IgD-negative memory B cell (primary cell): ENCODE measurements at regions not wholly inside any gene's neighbourhood (a gene's known extent, or its start where the extent isn't known, plus 50 kb on each side); places are given as distances from the start of the nearest gene placed in this dataset.
"Not testable (repeated sequence)": the region's sequence is repeated elsewhere in the genome, so short reads cannot be mapped to it uniquely, and the experiment has no call there.

Experiments
- H3K27ac Mint-ChIP-seq, 3 donors: one replicate each; pipeline ENCODE4 v1.8.0; 2020 to 2022; ENCODE audit warnings: mild to moderate bottlenecking in 3 of 3, mixed read lengths in 3 of 3, moderate library complexity in 1 of 3
- H3K27me3 Mint-ChIP-seq: one replicate; pipeline ENCODE4 v1.8.0; 2021; ENCODE audit warnings: mixed read lengths
- H3K36me3 Mint-ChIP-seq: one replicate; pipeline ENCODE4 v1.8.0; 2020; ENCODE audit warnings: mild to moderate bottlenecking, mixed read lengths
- H3K4me1 Mint-ChIP-seq, 3 donors: one replicate each; pipeline ENCODE4 v1.8.0; 2020 to 2022; ENCODE audit warnings: mixed read lengths in 3 of 3, mild to moderate bottlenecking in 1 of 3
- H3K4me3 Mint-ChIP-seq, 4 donors: one replicate each; pipeline ENCODE4 v1.8.0; 2020 to 2022; ENCODE audit warnings: mild to moderate bottlenecking in 4 of 4, mixed read lengths in 4 of 4, moderate library complexity in 3 of 4
- H3K9me3 Mint-ChIP-seq, 3 donors: one replicate each; pipeline ENCODE4 v1.8.0; 2020 to 2021; ENCODE audit warnings: mixed read lengths in 3 of 3, mild to moderate bottlenecking in 1 of 3

DNA sequence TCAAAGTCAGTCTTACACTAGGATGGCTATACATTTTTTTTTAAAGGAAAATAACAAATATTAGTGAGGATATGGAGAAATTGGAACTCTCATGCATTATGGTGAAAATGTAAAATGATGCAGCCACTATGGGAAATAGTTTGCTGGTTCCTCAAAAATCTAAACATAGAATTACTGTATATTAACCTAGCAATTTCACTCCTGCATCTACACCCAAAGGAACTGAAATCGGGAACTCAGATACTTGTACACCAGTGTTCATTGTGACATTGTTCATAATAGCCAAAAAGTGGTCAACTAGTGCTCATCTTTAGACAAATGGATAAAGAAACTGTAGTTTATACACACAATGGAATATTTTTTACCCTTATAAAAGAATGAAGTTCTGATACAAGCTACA, 110.7 kb downstream of the UTRN start:
- H3K4me1 Mint-ChIP-seq, result peaks cover 16 to 26% (median 19%) of the 10 kb centered on the region in 3 donors
- no peaks in the 10 kb centered on the region for H3K27me3 Mint-ChIP-seq
- H3K4me3 Mint-ChIP-seq, result no peak overlapping the region
- peaks cover 0 to 6% (median 6%) of the 10 kb centered on the region in 3 donors for H3K9me3 Mint-ChIP-seq
- H3K36me3 Mint-ChIP-seq, result peaks cover 20% of the 10 kb centered on the region
- no peak overlapping the region for H3K27ac Mint-ChIP-seq

GRCh38 chr6:144397141-144397540, 112.0 kb downstream of the UTRN start:
- Mint-ChIP-seq H3K36me3 (peaks cover 25% of the 10 kb centered on the region), H3K4me3 (no peak overlapping the region), H3K27ac (no peak overlapping the region), H3K4me1 (peaks cover 16 to 26% (median 19%) of the 10 kb centered on the region in 3 donors), H3K27me3 (no peaks in the 10 kb centered on the region), H3K9me3 (peaks cover 0 to 6% (median 6%) of the 10 kb centered on the region in 3 donors)

DNA sequence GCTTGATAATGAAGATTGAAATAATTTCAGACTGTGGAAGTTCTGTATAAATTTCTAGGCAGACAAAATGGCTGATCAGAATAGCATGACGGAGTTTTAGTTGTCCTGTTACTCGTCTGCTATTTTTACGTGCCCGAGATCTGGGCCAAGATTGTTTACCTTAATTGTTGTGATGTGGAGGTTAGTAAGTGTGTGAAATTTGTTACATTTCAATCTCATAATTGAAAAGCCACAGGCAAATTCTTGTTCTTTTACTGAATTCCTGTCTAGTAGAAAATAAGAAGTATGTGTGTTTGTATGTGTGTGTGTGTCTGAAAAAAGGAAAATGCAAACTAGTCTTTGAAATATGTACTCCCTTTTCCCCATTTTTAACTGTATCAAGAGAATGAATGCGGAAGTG, 115.2 kb downstream of the UTRN start:
- no peak overlapping the region for H3K27ac Mint-ChIP-seq
- peaks cover 21% of the 10 kb centered on the region for H3K36me3 Mint-ChIP-seq
- no peaks in the 10 kb centered on the region for H3K27me3 Mint-ChIP-seq
- H3K4me1 Mint-ChIP-seq, result peaks cover 8 to 34% (median 10%) of the 10 kb centered on the region in 3 donors
- H3K9me3 Mint-ChIP-seq, result peaks cover 0 to 6% (median 6%) of the 10 kb centered on the region in 3 donors
- no peak overlapping the region for H3K4me3 Mint-ChIP-seq

- H3K4me3 Mint-ChIP-seq, result no peak overlapping the region
- peaks cover 0 to 6% (median 4%) of the 10 kb centered on the region in 3 donors for H3K9me3 Mint-ChIP-seq
- H3K27me3 Mint-ChIP-seq, result no peaks in the 10 kb centered on the region
- peaks cover 7 to 35% (median 8%) of the 10 kb centered on the region in 3 donors for H3K4me1 Mint-ChIP-seq
- H3K27ac Mint-ChIP-seq, result peak overlapping the region in 1 of 3 donors; percentile 19
- H3K36me3 Mint-ChIP-seq, result peaks cover 19% of the 10 kb centered on the region
Observed at GRCh38 chr6:144401736-144402733, 116.9 kb downstream of the UTRN start.

- H3K4me1 Mint-ChIP-seq, result peaks cover 7 to 37% (median 8%) of the 10 kb centered on the region in 3 donors
Observed at GRCh38 chr6:144402750-144403149, 117.6 kb downstream of the UTRN start.

DNA sequence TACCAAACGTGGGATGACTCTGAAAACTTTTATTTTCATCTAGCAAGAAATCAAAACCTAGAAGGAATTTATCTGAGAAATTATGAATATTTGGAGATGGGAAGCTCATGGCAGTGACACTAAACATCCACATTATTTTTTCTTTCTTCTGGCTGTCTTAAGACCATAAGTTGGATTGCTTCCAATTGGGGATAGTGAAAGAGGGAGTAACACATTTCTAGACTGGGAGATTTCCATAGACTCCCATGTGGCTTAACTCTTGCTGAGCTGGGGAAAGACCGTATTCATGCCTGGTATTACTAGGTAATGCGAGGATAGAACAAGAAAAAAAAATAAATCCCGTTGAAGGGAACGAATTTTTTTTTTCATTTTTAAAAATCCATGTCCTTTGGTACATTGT, 120.0 kb downstream of the UTRN start:
- Mint-ChIP-seq H3K27me3 (no peaks in the 10 kb centered on the region), H3K27ac (no peak overlapping the region), H3K4me1 (peaks cover 11 to 35% (median 12%) of the 10 kb centered on the region in 3 donors), H3K4me3 (no peak overlapping the region), H3K36me3 (peaks cover 8% of the 10 kb centered on the region), H3K9me3 (no peaks in the 10 kb centered on the region)

More at GRCh38 chr6:144402750-144403149, 117.6 kb downstream of the UTRN start:
- H3K27ac Mint-ChIP-seq, result no peak overlapping the region
- no peak overlapping the region for H3K4me3 Mint-ChIP-seq
- H3K36me3 Mint-ChIP-seq, result peaks cover 14% of the 10 kb centered on the region
- peaks cover 0 to 4% (median 1%) of the 10 kb centered on the region in 3 donors for H3K9me3 Mint-ChIP-seq
- no peaks in the 10 kb centered on the region for H3K27me3 Mint-ChIP-seq

DNA sequence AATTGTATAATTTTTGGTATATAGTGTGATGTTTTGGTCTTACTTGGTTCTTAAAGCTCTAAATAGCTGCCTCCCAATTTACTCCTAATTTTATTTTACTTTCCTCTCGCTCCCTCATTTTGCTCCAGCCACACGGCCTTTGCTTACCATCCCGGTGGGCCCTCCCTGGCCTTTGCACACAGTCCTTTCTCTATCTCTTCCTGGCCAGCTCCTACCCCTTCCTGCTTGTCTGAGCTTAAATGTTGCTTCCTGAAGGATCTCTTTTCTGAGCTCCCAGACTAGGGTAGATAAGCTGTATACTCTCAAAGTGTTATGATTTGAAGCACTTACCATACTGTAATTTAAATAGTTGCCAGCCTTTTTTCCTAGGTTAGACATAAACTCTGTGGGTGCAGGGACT, 121.7 kb downstream of the UTRN start:
- no peaks in the 10 kb centered on the region for H3K9me3 Mint-ChIP-seq
- H3K27me3 Mint-ChIP-seq, result no peaks in the 10 kb centered on the region
- H3K4me1 Mint-ChIP-seq, result peaks cover 22 to 39% (median 23%) of the 10 kb centered on the region in 3 donors
- no peak overlapping the region for H3K4me3 Mint-ChIP-seq
- H3K27ac Mint-ChIP-seq, result peak overlapping the region in 1 of 3 donors; percentile 6
- peaks cover 6% of the 10 kb centered on the region for H3K36me3 Mint-ChIP-seq

- H3K36me3 Mint-ChIP-seq, result peaks cover 7% of the 10 kb centered on the region
- no peaks in the 10 kb centered on the region for H3K9me3 Mint-ChIP-seq
- H3K27ac Mint-ChIP-seq, result no peak overlapping the region
- H3K4me3 Mint-ChIP-seq, result no peak overlapping the region
- H3K27me3 Mint-ChIP-seq, result no peaks in the 10 kb centered on the region
- H3K4me1 Mint-ChIP-seq, result peaks cover 19 to 41% (median 27%) of the 10 kb centered on the region in 3 donors
Observed at GRCh38 chr6:144408161-144408560, 123.0 kb downstream of the UTRN start.

GRCh38 chr6:144410059-144410458, 124.9 kb downstream of the UTRN start:
- peaks cover 18 to 29% (median 27%) of the 10 kb centered on the region in 3 donors for H3K4me1 Mint-ChIP-seq
- H3K27ac Mint-ChIP-seq, result no peak overlapping the region
- peaks cover 9% of the 10 kb centered on the region for H3K36me3 Mint-ChIP-seq
- no peaks in the 10 kb centered on the region for H3K9me3 Mint-ChIP-seq
- peak overlapping the region in 1 of 4 donors; percentile 39 for H3K4me3 Mint-ChIP-seq
- no peaks in the 10 kb centered on the region for H3K27me3 Mint-ChIP-seq

DNA sequence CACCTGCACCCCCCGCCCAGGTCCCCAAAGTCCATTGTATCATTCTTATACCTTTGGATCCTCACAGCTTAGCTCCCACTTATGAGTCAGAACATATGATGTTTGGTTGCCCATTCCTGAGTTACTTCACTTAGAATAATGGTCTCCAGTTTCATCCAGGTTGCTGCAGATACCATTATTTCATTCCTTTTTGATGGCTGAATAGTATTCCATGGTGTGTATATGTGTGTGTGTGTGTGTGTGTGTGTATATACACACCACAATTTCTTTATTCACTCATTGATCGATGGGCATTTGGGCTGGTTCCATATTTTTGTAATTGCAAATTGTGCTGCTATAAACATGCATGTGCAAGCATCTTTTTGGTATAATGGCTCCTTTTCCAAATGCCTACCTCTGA, 125.4 kb downstream of the UTRN start:
- H3K27ac Mint-ChIP-seq, result not testable (repeated sequence)

GRCh38 chr6:144411531-144412165, 126.5 kb downstream of the UTRN start:
- peaks cover 10% of the 10 kb centered on the region for H3K36me3 Mint-ChIP-seq
- H3K27ac Mint-ChIP-seq, result no peak overlapping the region
- H3K27me3 Mint-ChIP-seq, result no peaks in the 10 kb centered on the region
- H3K4me3 Mint-ChIP-seq, result peak overlapping the region in 2 of 4 donors; percentile 6 to 28
- peaks cover 22 to 34% (median 31%) of the 10 kb centered on the region in 3 donors for H3K4me1 Mint-ChIP-seq
- H3K9me3 Mint-ChIP-seq, result no peaks in the 10 kb centered on the region

More for the DNA sequence above, 125.4 kb downstream of the UTRN start:
- H3K27me3 Mint-ChIP-seq, H3K9me3 Mint-ChIP-seq, H3K36me3 Mint-ChIP-seq: not testable (repeated sequence)
- peak overlapping the region in 1 of 4 donors; percentile 9 for H3K4me3 Mint-ChIP-seq
- peaks cover 18 to 31% (median 29%) of the 10 kb centered on the region in 3 donors for H3K4me1 Mint-ChIP-seq

GRCh38 chr6:144413418-144413817, 128.3 kb downstream of the UTRN start:
- no peaks in the 10 kb centered on the region for H3K27me3 Mint-ChIP-seq
- H3K4me3 Mint-ChIP-seq, result no peak overlapping the region
- H3K4me1 Mint-ChIP-seq, result peaks cover 25 to 41% (median 29%) of the 10 kb centered on the region in 3 donors
- peaks cover 10% of the 10 kb centered on the region for H3K36me3 Mint-ChIP-seq
- no peaks in the 10 kb centered on the region for H3K9me3 Mint-ChIP-seq
- no peak overlapping the region for H3K27ac Mint-ChIP-seq

DNA sequence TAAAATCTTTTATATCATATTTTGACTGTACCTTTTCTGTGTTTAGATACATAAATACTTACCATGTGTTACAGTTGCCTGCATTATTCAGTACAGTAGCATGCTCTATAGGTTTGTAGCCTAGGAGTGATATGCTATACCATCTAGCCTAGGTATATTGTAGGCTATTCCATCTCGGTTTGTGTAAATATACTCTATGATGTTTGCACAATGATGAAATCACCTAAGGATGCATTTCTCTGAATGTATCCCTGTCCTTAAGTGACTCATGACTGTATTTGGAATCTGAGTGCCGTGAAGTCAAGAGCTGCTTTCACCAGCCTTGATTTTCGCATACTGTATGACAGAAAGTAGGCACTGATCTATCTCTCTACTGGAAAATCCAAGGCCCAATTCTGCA, 129.9 kb downstream of the UTRN start:
- Mint-ChIP-seq H3K9me3 (no peaks in the 10 kb centered on the region), H3K27ac (peak overlapping the region in 1 of 3 donors; percentile 91), H3K36me3 (peaks cover 10% of the 10 kb centered on the region), H3K27me3 (no peaks in the 10 kb centered on the region), H3K4me1 (peaks cover 29 to 43% (median 36%) of the 10 kb centered on the region in 3 donors), H3K4me3 (no peak overlapping the region)

- peaks cover 10% of the 10 kb centered on the region for H3K36me3 Mint-ChIP-seq
- H3K4me3 Mint-ChIP-seq, result no peak overlapping the region
- H3K9me3 Mint-ChIP-seq, result no peaks in the 10 kb centered on the region
- peak overlapping the region in 1 of 3 donors; percentile 91 for H3K27ac Mint-ChIP-seq
- peaks cover 28 to 43% (median 39%) of the 10 kb centered on the region in 3 donors for H3K4me1 Mint-ChIP-seq
- H3K27me3 Mint-ChIP-seq, result no peaks in the 10 kb centered on the region
Observed at GRCh38 chr6:144415835-144416237, 130.7 kb downstream of the UTRN start.

DNA sequence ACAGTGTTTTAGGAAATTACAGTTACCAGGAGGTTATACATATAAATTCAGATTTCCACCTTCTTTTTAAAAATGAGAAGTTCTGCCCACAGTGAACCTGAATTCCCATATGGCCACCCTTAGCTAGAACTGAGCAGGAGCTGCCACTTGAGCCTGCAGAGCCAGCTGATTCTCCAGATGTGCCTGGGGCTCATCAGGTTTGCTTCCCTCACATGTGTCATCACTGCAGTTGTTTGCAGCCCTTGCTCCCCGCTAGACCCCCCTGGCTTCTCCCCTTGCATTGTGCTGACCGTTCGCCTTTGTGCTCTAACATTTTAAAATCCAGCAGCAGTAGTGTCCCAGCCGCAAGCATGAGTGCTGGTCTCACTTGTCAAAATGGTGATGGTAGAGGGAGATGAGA, 131.1 kb downstream of the UTRN start:
- peaks cover 10% of the 10 kb centered on the region for H3K36me3 Mint-ChIP-seq
- H3K4me3 Mint-ChIP-seq, result no peak overlapping the region
- H3K27me3 Mint-ChIP-seq, result no peaks in the 10 kb centered on the region
- no peaks in the 10 kb centered on the region for H3K9me3 Mint-ChIP-seq
- peaks cover 24 to 39% (median 35%) of the 10 kb centered on the region in 3 donors for H3K4me1 Mint-ChIP-seq
- peak overlapping the region in 1 of 3 donors; percentile 89 for H3K27ac Mint-ChIP-seq
